ENCODE measurements at regions not wholly inside any gene's neighbourhood (a gene's known extent, or its start where the extent isn't known, plus 50 kb on each side); places are given as distances from the start of the nearest gene placed in this dataset.

DNA sequence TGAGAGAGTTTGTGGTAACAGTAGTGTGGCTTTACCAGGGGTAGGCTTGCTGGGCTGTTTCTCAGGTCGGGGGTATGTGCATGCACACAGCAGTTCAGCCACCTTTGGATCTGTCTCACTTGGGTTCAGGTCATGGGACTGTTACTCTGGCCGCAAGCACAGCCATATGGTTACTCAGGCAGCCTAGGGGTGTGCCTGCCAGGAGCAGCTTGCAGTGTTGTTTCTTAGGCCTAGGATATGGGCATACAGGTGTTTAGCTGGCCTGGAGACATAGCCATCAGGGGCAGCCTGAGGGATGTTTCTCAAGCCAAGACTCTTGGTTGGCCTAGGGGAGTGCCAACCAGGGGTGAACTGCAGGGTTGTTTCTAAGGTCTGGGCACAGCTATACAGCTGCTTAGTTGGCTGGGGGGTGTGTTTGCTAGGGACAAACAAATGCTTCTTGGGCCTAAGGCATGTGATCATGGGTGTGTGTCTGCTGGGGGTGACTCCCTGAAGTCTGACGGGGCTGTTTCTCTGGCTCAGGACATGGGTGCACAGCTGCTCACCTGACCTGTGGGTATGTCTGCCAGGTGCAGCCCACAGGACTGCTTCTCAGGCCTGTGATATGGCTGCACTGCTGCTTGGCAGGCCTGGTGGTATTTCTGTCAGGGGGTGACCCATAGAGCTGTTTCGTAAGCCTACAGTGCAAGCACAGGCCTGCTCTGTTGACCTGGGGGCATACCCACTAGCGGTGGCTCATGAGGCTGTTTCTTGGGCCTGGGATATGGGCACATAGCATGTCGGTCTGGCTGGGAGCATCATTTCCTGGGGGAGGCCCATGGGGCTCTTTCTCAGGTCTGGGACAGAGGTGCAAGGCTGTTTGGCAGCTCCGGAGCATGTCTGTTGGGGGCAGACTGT is 168.0 kb upstream of the THRB start:
- no peaks in the 10 kb centered on the region for H3K27me3 ChIP-seq
- H3K27ac ChIP-seq, result no peak overlapping the region
- no peaks in the 10 kb centered on the region for H3K9me3 ChIP-seq
- H3K4me1 ChIP-seq, result no peaks in the 10 kb centered on the region
- H3K36me3 ChIP-seq, result no peaks in the 10 kb centered on the region
- no CpG with 5 or more reads among the region's 7 CpGs for WGBS (ENCODE audit: insufficient coverage, low coverage, low lambda C conversion rate, missing lambda C conversion rate)
- no peak overlapping the region for H3K4me3 ChIP-seq
- TF ChIP-seq CTCF (IDR thresholded peaks at IDR 0.05) (no peak), POLR2A (IDR thresholded peaks at IDR 0.05) (no peak)
- no peak for ATAC-seq
- intact Hi-C loops (cut with DNase I), result no loop called here
- no peak for DNase-seq

DNA sequence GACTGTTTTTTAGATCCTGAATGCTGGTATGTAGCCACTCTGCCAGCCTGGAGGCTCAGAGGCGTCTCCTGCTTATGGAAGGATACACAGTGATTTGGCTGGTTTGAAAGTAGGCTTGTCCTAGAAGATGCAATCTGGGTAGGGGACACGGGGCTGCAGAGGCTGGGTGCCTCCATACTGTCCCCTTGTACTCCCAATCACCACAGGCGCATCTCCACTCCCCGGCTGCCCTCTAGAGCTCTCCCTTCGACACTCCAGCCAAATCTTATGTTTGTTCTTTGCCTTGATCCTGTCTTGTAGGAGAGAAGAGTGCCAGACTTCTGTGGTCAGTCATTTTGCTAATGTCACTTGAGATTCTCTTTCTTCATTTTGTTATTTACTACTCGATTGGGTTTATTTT is 168.8 kb upstream of the THRB start:
- 84% methylated on average over 3 of the region's 6 CpGs for WGBS (ENCODE audit: insufficient coverage, low coverage, low lambda C conversion rate, missing lambda C conversion rate)
- Histone ChIP-seq H3K4me3 (no peak overlapping the region), H3K27ac (no peak overlapping the region), H3K36me3 (no peaks in the 10 kb centered on the region), H3K9me3 (no peaks in the 10 kb centered on the region), H3K4me1 (no peaks in the 10 kb centered on the region), H3K27me3 (no peaks in the 10 kb centered on the region)
- ATAC-seq (no peak), DNase-seq (no peak)
- intact Hi-C loops (cut with DNase I), result no loop called here
- TF ChIP-seq CTCF (IDR thresholded peaks at IDR 0.05) (no peak), POLR2A (IDR thresholded peaks at IDR 0.05) (no peak)

DNA sequence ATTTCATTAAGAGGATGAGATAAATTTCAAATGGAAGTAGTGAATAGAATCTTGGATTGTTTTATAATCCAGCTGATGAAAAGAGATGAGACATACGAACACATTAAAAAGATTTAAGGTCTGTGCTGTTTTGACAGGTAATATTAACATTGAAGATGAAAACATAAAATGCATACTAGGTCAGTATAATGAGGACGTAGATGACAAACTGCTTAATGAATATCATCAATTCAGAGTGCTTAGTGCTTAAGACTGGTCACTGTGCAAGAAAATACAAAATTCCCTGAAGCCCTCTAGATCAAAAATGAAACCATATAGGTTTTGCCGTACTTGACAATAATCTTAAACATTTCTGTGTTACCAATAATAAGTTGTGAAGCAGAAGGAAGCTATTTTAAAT is 173.4 kb upstream of the THRB start:
- no peaks in the 10 kb centered on the region for H3K4me1 ChIP-seq
- TF ChIP-seq POLR2A (IDR thresholded peaks at IDR 0.05) (no peak), CTCF (IDR thresholded peaks at IDR 0.05) (no peak)
- DNase-seq, result no peak
- 90% methylated on average over 3 of the region's 3 CpGs for WGBS (ENCODE audit: insufficient coverage, low coverage, low lambda C conversion rate, missing lambda C conversion rate)
- no peaks in the 10 kb centered on the region for H3K9me3 ChIP-seq
- intact Hi-C loops (cut with DNase I), result no loop called here
- H3K36me3 ChIP-seq, result no peaks in the 10 kb centered on the region
- H3K27me3 ChIP-seq, result no peaks in the 10 kb centered on the region
- no peak overlapping the region for H3K4me3 ChIP-seq
- no peak overlapping the region for H3K27ac ChIP-seq
- no peak for ATAC-seq

GRCh38 chr3:24670871-24671270 is 176.2 kb upstream of the THRB start:
- TF ChIP-seq POLR2A (IDR thresholded peaks at IDR 0.05), result no peak
- TF ChIP-seq CTCF (IDR thresholded peaks at IDR 0.05), result no peak
- no peaks in the 10 kb centered on the region for H3K4me1 ChIP-seq
- ATAC-seq, result peak; percentile 63 to 91 (median 75)
- H3K4me3 ChIP-seq, result no peak overlapping the region
- DNase-seq, result no peak
- 93% methylated on average over 2 of the region's 3 CpGs for WGBS (ENCODE audit: insufficient coverage, low coverage, low lambda C conversion rate, missing lambda C conversion rate)
- no peak overlapping the region for H3K27ac ChIP-seq
- H3K9me3 ChIP-seq, result no peaks in the 10 kb centered on the region
- intact Hi-C loops (cut with DNase I), result no loop called here
- no peaks in the 10 kb centered on the region for H3K36me3 ChIP-seq
- H3K27me3 ChIP-seq, result no peaks in the 10 kb centered on the region

Measured in right lobe of liver (tissue), 6 donors.